ENCODE measurements at regions not wholly inside any gene's neighbourhood (a gene's known extent, or its start where the extent isn't known, plus 50 kb on each side); places are given as distances from the start of the nearest gene placed in this dataset. TPM values are rescaled to one million over a fixed set of nuclear protein-coding genes. Genes with fewer than 3 reads are reported as not detected.

GRCh38 chr4:166675411-166675810, 558.9 kb downstream of the SPOCK3 start:
- H3K9me3 ChIP-seq (ENCODE audit: low read depth), result no peaks in the 10 kb centered on the region
- no peaks in the 10 kb centered on the region for H3K27me3 ChIP-seq
- H3K9me2 ChIP-seq (replicated peaks; ENCODE audit: insufficient read depth), result no peaks in the 10 kb centered on the region
- H2AFZ ChIP-seq, result no peak overlapping the region
- no peaks in the 10 kb centered on the region for H4K20me1 ChIP-seq (ENCODE audit: insufficient read depth, poor library complexity, severe bottlenecking)
- no peaks in the 10 kb centered on the region for H3K79me2 ChIP-seq
- no peaks in the 10 kb centered on the region for H3K36me3 ChIP-seq (replicated peaks; ENCODE audit: insufficient read depth, low read depth)
- no peak for TF ChIP-seq CTCF (IDR thresholded peaks at IDR 0.05; ENCODE audit: poor library complexity)
- TF ChIP-seq EZH2phosphoT487 (IDR thresholded peaks at IDR 0.05; ENCODE audit: low read depth, severe bottlenecking, unreplicated experiment), result no peak
- no peak for TF ChIP-seq EZH2 (IDR thresholded peaks at IDR 0.05; ENCODE audit: borderline replicate concordance)
- WGBS (ENCODE audit: low lambda C conversion rate, missing lambda C conversion rate), result 65% methylated on average over 4 of the region's 4 CpGs
- peak; percentile 45 for DNase-seq (ENCODE audit: low spot score)
- H3K4me2 ChIP-seq, result no peak overlapping the region
- H3K27ac ChIP-seq, result no peak overlapping the region
- H3K4me3 ChIP-seq, result no peak overlapping the region
- H3K4me1 ChIP-seq (ENCODE audit: insufficient read depth), result no peaks in the 10 kb centered on the region

DNA sequence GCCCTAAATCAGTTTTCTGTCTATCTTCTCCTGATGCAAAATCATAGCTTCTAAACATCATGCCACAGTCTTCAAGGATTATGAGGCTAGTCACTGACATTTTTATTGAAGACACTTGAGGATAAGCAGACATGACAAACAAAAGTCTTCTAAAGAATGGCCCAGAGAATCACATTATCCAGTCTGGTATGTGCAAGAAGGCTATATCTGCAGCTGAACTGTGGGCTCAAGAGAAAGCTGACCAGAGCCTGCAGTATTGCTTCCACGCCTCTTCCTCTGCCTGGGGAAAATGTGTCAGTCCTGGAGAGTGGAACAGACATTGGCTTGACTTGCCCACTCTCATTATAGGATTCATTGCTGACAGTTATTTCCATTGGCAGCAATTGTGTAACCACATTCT, 553.5 kb downstream of the SPOCK3 start:
- Histone ChIP-seq H3K9me3 (ENCODE audit: low read depth) (no peaks in the 10 kb centered on the region), H3K36me3 (replicated peaks; ENCODE audit: insufficient read depth, low read depth) (no peaks in the 10 kb centered on the region), H3K4me2 (no peak overlapping the region), H3K27ac (no peak overlapping the region), H3K4me3 (no peak overlapping the region), H3K79me2 (no peaks in the 10 kb centered on the region), H3K9me2 (replicated peaks; ENCODE audit: insufficient read depth) (no peaks in the 10 kb centered on the region), H3K27me3 (no peaks in the 10 kb centered on the region), H3K4me1 (ENCODE audit: insufficient read depth) (no peaks in the 10 kb centered on the region), H4K20me1 (ENCODE audit: insufficient read depth, poor library complexity, severe bottlenecking) (no peaks in the 10 kb centered on the region), H2AFZ (no peak overlapping the region)
- DNase-seq (ENCODE audit: low spot score), result peak; percentile 5
- no peak for TF ChIP-seq EZH2 (IDR thresholded peaks at IDR 0.05; ENCODE audit: borderline replicate concordance)
- no peak for TF ChIP-seq CTCF (IDR thresholded peaks at IDR 0.05; ENCODE audit: poor library complexity)
- 48% methylated on average over 1 of the region's 1 CpG for WGBS (ENCODE audit: low lambda C conversion rate, missing lambda C conversion rate)

GRCh38 chr4:166682200-166682599, 552.1 kb downstream of the SPOCK3 start:
- DNase-seq (ENCODE audit: low spot score), result no peak
- Histone ChIP-seq H3K9me3 (ENCODE audit: low read depth) (no peaks in the 10 kb centered on the region), H3K27ac (no peak overlapping the region), H3K4me1 (ENCODE audit: insufficient read depth) (no peaks in the 10 kb centered on the region), H4K20me1 (ENCODE audit: insufficient read depth, poor library complexity, severe bottlenecking) (no peaks in the 10 kb centered on the region), H3K9me2 (replicated peaks; ENCODE audit: insufficient read depth) (no peaks in the 10 kb centered on the region), H2AFZ (no peak overlapping the region), H3K4me3 (no peak overlapping the region), H3K27me3 (no peaks in the 10 kb centered on the region), H3K79me2 (no peaks in the 10 kb centered on the region), H3K36me3 (replicated peaks; ENCODE audit: insufficient read depth, low read depth) (no peaks in the 10 kb centered on the region), H3K4me2 (no peak overlapping the region)
- TF ChIP-seq EZH2phosphoT487 (IDR thresholded peaks at IDR 0.05; ENCODE audit: low read depth, severe bottlenecking, unreplicated experiment) (no peak), CTCF (IDR thresholded peaks at IDR 0.05; ENCODE audit: poor library complexity) (no peak)
- WGBS (ENCODE audit: low lambda C conversion rate, missing lambda C conversion rate), result 63% methylated on average over 3 of the region's 3 CpGs

Small RNAs in the stretch of these regions (small RNA-seq; reads per million reads assigned to genes)
- gene RF00019, result not detected
